C4-2B (cell line): ENCODE measurements at regions not wholly inside any gene's neighbourhood (a gene's known extent, or its start where the extent isn't known, plus 50 kb on each side); places are given as distances from the start of the nearest gene placed in this dataset.

ENCODE experiments used
- CTCF ChIP-seq: fragments of 450-650 bp; conservative IDR thresholded peaks from 2 replicates; pipeline ENCODE4 v1.5.1; 2017; ENCODE audit warnings: mild to moderate bottlenecking
- ZFX ChIP-seq: fragments of 450-650 bp; IDR thresholded peaks from 2 replicates; pipeline ENCODE4 v1.6.1; 2017

- TF ChIP-seq CTCF (no peak), ZFX (no peak)
Measured at GRCh38 chrX:46295963-46296362, 249.3 kb downstream of the ZNF674 start.
